ENCODE measurements at regions not wholly inside any gene's neighbourhood (a gene's known extent, or its start where the extent isn't known, plus 50 kb on each side); places are given as distances from the start of the nearest gene placed in this dataset.

DNA sequence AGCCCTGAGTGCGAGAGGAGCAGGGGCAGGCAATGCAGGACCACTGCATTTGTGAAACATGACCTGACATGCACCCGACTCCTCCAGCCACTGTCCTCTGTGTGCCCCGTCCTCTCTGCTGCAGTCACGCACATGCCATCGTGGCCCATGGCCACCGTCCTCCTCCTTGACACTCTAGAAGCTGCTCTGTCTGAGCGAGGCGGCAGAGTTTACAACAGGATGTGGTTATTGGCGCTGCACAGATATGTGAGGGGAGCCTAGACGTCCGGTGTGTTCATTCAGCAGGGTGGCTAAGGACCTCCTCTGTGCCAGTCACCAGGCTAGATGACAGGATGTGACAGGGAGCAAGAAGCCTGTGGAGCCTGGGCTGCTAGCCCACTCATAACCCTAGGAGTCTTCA, 277.8 kb downstream of the FOXO1 start:
- H3K9me3 ChIP-seq (ENCODE audit: control insufficient read depth, low read depth, low read length) = no peaks in the 10 kb centered on the region
- H3K4me3 ChIP-seq (ENCODE audit: low read length) = no peak overlapping the region
- no peak overlapping the region for H3K27ac ChIP-seq (ENCODE audit: low read length)
- peaks cover 21% of the 10 kb centered on the region for H3K4me1 ChIP-seq (ENCODE audit: control insufficient read depth, low read depth, low read length)
- no peaks in the 10 kb centered on the region for H3K27me3 ChIP-seq (ENCODE audit: control insufficient read depth, insufficient read depth, low read length)
- H3K9ac ChIP-seq (ENCODE audit: low read length) = no peak overlapping the region
- no peaks in the 10 kb centered on the region for H3K36me3 ChIP-seq (ENCODE audit: control insufficient read depth, low read depth, low read length)

DNA sequence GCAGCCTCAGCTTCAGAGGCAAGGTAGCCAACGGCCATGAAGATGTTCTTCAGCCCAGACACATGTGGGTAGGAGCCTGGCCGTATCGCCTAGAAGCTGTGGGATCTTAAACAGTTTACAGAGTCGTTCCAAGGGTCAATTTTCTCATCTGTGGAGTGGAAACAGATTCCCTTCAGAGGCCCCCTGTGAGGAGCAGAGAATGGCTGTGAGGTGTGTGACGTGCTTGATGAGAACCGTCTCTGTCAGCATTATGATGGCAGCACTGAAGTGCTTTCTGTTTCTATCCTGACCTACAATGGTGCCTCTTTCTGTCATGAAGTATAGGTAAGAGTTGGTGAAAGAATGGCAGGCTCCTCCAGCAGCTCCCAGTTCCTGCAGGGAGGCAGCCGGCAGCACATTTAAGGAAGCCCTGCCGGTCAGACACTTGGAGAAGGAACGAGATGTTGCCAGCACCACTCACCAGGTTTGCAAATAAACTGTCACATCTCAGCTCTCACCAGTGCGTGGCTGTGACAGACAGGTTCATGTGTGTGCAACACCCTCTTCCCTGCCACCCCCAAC, 277.3 kb downstream of the FOXO1 start:
- no peaks in the 10 kb centered on the region for H3K36me3 ChIP-seq (ENCODE audit: control insufficient read depth, low read depth, low read length)
- no peak overlapping the region for H3K27ac ChIP-seq (ENCODE audit: low read length)
- no peaks in the 10 kb centered on the region for H3K27me3 ChIP-seq (ENCODE audit: control insufficient read depth, insufficient read depth, low read length)
- H3K4me1 ChIP-seq (ENCODE audit: control insufficient read depth, low read depth, low read length) = peaks cover 21% of the 10 kb centered on the region
- H3K9ac ChIP-seq (ENCODE audit: low read length) = no peak overlapping the region
- H3K4me3 ChIP-seq (ENCODE audit: low read length) = no peak overlapping the region
- H3K9me3 ChIP-seq (ENCODE audit: control insufficient read depth, low read depth, low read length) = no peaks in the 10 kb centered on the region

- Histone ChIP-seq H3K27ac (ENCODE audit: low read length) (no peak overlapping the region), H3K4me1 (ENCODE audit: control insufficient read depth, low read depth, low read length) (peaks cover 21% of the 10 kb centered on the region), H3K4me3 (ENCODE audit: low read length) (no peak overlapping the region), H3K36me3 (ENCODE audit: control insufficient read depth, low read depth, low read length) (no peaks in the 10 kb centered on the region), H3K27me3 (ENCODE audit: control insufficient read depth, insufficient read depth, low read length) (no peaks in the 10 kb centered on the region), H3K9ac (ENCODE audit: low read length) (no peak overlapping the region), H3K9me3 (ENCODE audit: control insufficient read depth, low read depth, low read length) (no peaks in the 10 kb centered on the region)
Observed at GRCh38 chr13:40390401-40390916, 276.0 kb downstream of the FOXO1 start.

DNA sequence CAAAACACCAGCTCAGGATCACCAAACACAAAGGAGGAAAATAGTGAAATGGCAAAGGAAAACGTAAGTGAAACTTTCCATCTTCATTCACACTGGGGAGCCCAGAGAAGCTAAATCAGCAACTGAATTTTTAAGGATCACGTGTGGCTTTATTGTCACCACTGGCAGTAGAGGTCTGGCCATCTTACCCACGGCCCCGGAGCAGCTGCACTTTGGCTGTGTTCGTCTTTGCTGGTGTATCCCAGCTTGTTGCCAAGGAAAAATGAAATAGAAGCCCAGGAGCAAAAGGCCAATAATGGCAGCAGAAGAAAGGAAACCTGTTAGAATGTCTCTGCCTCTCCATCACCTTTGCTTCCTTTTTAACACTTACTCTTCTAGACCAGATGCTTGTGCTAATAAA, 274.7 kb downstream of the FOXO1 start:
- H3K4me3 ChIP-seq (ENCODE audit: low read length) = no peak overlapping the region
- H3K4me1 ChIP-seq (ENCODE audit: control insufficient read depth, low read depth, low read length) = peaks cover 21% of the 10 kb centered on the region
- no peak overlapping the region for H3K9ac ChIP-seq (ENCODE audit: low read length)
- no peaks in the 10 kb centered on the region for H3K9me3 ChIP-seq (ENCODE audit: control insufficient read depth, low read depth, low read length)
- H3K36me3 ChIP-seq (ENCODE audit: control insufficient read depth, low read depth, low read length) = no peaks in the 10 kb centered on the region
- no peaks in the 10 kb centered on the region for H3K27me3 ChIP-seq (ENCODE audit: control insufficient read depth, insufficient read depth, low read length)
- no peak overlapping the region for H3K27ac ChIP-seq (ENCODE audit: low read length)

DNA sequence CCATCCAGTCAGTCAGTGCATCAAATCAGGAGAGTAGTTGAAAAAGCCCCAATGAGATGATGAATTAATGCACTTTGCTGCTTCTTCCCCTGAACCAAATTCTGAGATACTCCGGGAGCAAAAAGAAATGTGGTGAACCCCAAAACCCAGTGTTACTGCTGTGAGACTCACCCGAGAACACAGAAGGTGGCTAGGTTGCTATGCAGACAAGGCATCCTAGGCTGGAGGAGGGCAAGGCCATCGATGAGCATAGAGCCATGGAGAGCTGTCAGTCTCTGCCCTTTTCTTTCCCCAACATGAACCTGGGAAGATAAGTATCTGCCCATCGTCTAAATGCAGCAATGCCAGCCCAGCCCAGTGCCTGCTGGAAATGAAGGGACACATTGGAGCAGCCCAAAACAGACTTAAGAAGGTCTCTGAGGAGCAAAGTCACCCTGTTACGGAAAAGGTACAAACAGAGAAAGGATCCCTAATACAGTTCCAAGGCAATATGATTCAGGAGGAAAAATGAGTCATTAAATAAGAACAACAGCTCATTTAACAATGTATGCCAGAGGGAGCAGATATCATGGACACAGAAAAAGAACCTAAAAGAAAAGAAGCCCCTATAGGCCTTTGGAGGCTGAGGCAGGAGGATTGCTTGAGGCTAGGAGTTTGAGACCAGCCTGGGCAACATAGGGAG, 272.0 kb downstream of the FOXO1 start:
- H3K9ac ChIP-seq (ENCODE audit: low read length) = no peak overlapping the region
- no peaks in the 10 kb centered on the region for H3K9me3 ChIP-seq (ENCODE audit: control insufficient read depth, low read depth, low read length)
- no peaks in the 10 kb centered on the region for H3K27me3 ChIP-seq (ENCODE audit: control insufficient read depth, insufficient read depth, low read length)
- H3K4me3 ChIP-seq (ENCODE audit: low read length) = no peak overlapping the region
- no peak overlapping the region for H3K27ac ChIP-seq (ENCODE audit: low read length)
- peaks cover 21% of the 10 kb centered on the region for H3K4me1 ChIP-seq (ENCODE audit: control insufficient read depth, low read depth, low read length)
- no peaks in the 10 kb centered on the region for H3K36me3 ChIP-seq (ENCODE audit: control insufficient read depth, low read depth, low read length)

DNA sequence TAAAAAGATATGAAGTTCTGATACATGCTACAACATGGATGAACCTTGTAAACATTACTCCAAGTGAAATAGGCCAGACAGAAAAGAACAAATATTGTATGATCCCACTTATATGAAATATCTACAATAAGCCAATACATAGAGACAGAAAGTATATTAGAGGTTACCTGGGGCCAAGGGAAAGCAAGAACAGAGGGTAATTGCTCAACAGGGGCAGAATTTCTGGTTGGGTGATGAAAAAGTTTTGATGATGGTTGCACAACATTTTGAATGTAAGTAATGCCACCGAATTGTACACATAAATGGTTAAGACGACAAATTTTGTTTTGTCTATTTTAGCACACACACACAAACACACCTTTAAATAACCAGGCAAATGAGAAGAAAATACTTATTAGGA, 268.4 kb downstream of the FOXO1 start:
- no peaks in the 10 kb centered on the region for H3K27me3 ChIP-seq (ENCODE audit: control insufficient read depth, insufficient read depth, low read length)
- H3K27ac ChIP-seq (ENCODE audit: low read length) = no peak overlapping the region
- no peak overlapping the region for H3K4me3 ChIP-seq (ENCODE audit: low read length)
- H3K36me3 ChIP-seq (ENCODE audit: control insufficient read depth, low read depth, low read length) = no peaks in the 10 kb centered on the region
- H3K9me3 ChIP-seq (ENCODE audit: control insufficient read depth, low read depth, low read length) = no peaks in the 10 kb centered on the region
- peaks cover 3% of the 10 kb centered on the region for H3K4me1 ChIP-seq (ENCODE audit: control insufficient read depth, low read depth, low read length)
- no peak overlapping the region for H3K9ac ChIP-seq (ENCODE audit: low read length)

DNA sequence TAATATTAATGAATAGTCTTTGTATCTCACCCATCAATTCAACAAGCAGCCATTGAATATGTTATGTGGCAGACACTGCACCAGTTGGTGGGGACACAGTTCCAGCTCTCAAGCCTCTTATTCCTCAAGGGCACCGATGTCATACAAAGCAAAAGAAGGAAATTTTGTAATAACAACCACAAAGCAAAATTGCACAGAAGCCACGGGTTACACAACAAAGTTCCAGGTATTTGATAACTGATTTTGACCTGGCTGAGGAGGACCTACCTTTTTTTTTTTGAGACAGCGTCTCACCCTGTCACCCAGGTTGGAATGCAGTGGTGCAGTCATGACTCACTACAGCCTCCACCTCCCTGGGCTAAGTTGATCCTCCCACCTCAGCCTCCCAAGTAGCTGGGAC, 266.7 kb downstream of the FOXO1 start:
- no peaks in the 10 kb centered on the region for H3K9me3 ChIP-seq (ENCODE audit: control insufficient read depth, low read depth, low read length)
- H3K27ac ChIP-seq (ENCODE audit: low read length) = no peak overlapping the region
- no peaks in the 10 kb centered on the region for H3K27me3 ChIP-seq (ENCODE audit: control insufficient read depth, insufficient read depth, low read length)
- peaks cover 6% of the 10 kb centered on the region for H3K4me1 ChIP-seq (ENCODE audit: control insufficient read depth, low read depth, low read length)
- H3K36me3 ChIP-seq (ENCODE audit: control insufficient read depth, low read depth, low read length) = no peaks in the 10 kb centered on the region
- no peak overlapping the region for H3K9ac ChIP-seq (ENCODE audit: low read length)
- H3K4me3 ChIP-seq (ENCODE audit: low read length) = no peak overlapping the region

GRCh38 chr13:40401911-40402776, 264.3 kb downstream of the FOXO1 start:
- Histone ChIP-seq H3K36me3 (ENCODE audit: control insufficient read depth, low read depth, low read length) (no peaks in the 10 kb centered on the region), H3K27me3 (ENCODE audit: control insufficient read depth, insufficient read depth, low read length) (no peaks in the 10 kb centered on the region), H3K4me1 (ENCODE audit: control insufficient read depth, low read depth, low read length) (peaks cover 6% of the 10 kb centered on the region), H3K4me3 (ENCODE audit: low read length) (no peak overlapping the region), H3K9me3 (ENCODE audit: control insufficient read depth, low read depth, low read length) (no peaks in the 10 kb centered on the region), H3K9ac (ENCODE audit: low read length) (no peak overlapping the region), H3K27ac (ENCODE audit: low read length) (no peak overlapping the region)

GRCh38 chr13:40402931-40403431, 263.5 kb downstream of the FOXO1 start:
- no peaks in the 10 kb centered on the region for H3K9me3 ChIP-seq (ENCODE audit: control insufficient read depth, low read depth, low read length)
- H3K36me3 ChIP-seq (ENCODE audit: control insufficient read depth, low read depth, low read length) = no peaks in the 10 kb centered on the region
- H3K27me3 ChIP-seq (ENCODE audit: control insufficient read depth, insufficient read depth, low read length) = no peaks in the 10 kb centered on the region
- H3K4me1 ChIP-seq (ENCODE audit: control insufficient read depth, low read depth, low read length) = peaks cover 6% of the 10 kb centered on the region
- no peak overlapping the region for H3K9ac ChIP-seq (ENCODE audit: low read length)
- H3K27ac ChIP-seq (ENCODE audit: low read length) = no peak overlapping the region
- H3K4me3 ChIP-seq (ENCODE audit: low read length) = no peak overlapping the region

DNA sequence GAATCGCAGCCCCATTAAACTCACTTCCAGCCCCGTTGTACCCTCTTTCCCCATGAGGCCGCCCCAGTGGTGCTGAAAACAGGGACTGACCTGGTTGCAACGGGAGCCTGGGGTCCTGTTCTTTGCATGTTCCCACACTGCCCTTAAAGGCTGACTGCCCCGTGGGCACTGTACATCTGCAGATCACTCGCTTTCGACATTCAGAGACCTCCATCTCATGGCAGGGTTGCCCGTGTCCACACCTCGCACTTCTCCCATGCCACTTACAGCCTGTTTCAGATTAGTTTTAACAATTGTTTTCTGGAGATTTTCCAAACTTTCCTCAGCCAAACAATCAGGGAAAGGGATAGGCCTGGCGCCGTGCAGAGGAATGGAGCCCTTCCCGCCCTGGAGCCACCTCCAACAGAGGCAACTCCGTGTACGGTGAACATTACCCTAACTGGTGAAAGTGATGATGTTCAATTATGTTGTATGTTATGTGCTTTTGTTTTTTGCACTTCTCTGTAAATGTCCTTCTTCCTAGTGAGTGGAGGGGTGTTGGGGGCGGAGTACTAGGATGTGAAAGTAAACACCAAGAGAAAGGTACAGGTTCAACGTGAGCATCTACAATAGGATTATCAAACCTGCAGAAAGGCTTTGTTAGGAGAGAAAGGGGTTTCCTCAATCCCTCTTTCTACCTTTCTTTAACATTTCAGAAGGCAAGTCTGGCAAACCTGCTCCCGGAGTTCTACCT, 262.8 kb downstream of the FOXO1 start:
- Histone ChIP-seq H3K36me3 (ENCODE audit: control insufficient read depth, low read depth, low read length) (no peaks in the 10 kb centered on the region), H3K4me1 (ENCODE audit: control insufficient read depth, low read depth, low read length) (peaks cover 6% of the 10 kb centered on the region)

DNA sequence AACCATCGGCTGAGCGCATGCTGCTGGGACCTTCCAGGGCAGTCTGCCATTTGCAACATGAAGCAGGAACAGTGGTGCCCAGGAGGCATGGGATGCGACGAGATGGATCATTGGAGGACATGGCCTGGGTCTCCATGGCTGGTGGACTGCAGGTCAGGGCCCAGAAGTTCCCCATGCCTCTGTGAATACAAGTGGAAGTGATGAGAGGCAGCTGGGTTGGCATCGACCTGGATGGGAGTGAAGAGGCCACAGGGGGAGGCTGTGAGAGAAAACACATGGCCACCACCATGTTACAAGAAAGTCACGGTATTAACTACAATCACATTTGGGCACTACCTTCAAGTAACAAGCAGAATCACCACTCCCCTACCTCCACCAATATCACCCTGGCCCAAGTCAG, 262.0 kb downstream of the FOXO1 start:
- Histone ChIP-seq H3K4me3 (ENCODE audit: low read length) (no peak overlapping the region), H3K9ac (ENCODE audit: low read length) (no peak overlapping the region), H3K4me1 (ENCODE audit: control insufficient read depth, low read depth, low read length) (peaks cover 6% of the 10 kb centered on the region), H3K27ac (ENCODE audit: low read length) (no peak overlapping the region), H3K36me3 (ENCODE audit: control insufficient read depth, low read depth, low read length) (no peaks in the 10 kb centered on the region), H3K27me3 (ENCODE audit: control insufficient read depth, insufficient read depth, low read length) (no peaks in the 10 kb centered on the region), H3K9me3 (ENCODE audit: control insufficient read depth, low read depth, low read length) (no peaks in the 10 kb centered on the region)

More for the DNA sequence above, 262.8 kb downstream of the FOXO1 start:
- no peak overlapping the region for H3K9ac ChIP-seq (ENCODE audit: low read length)
- H3K4me3 ChIP-seq (ENCODE audit: low read length) = no peak overlapping the region
- no peak overlapping the region for H3K27ac ChIP-seq (ENCODE audit: low read length)
- H3K9me3 ChIP-seq (ENCODE audit: control insufficient read depth, low read depth, low read length) = no peaks in the 10 kb centered on the region
- no peaks in the 10 kb centered on the region for H3K27me3 ChIP-seq (ENCODE audit: control insufficient read depth, insufficient read depth, low read length)
